LNCAP (cell line): ENCODE measurements at regions not wholly inside any gene's neighbourhood (a gene's known extent, or its start where the extent isn't known, plus 50 kb on each side); places are given as distances from the start of the nearest gene placed in this dataset.

Experiments used
- TF ChIP-seq, protein P1 (sequence below): fragments of 450-650 bp; IDR thresholded peaks from 2 replicates; pipeline ENCODE4 v1.5.1; 2017; ENCODE audit warnings: mild to moderate bottlenecking

DNA sequence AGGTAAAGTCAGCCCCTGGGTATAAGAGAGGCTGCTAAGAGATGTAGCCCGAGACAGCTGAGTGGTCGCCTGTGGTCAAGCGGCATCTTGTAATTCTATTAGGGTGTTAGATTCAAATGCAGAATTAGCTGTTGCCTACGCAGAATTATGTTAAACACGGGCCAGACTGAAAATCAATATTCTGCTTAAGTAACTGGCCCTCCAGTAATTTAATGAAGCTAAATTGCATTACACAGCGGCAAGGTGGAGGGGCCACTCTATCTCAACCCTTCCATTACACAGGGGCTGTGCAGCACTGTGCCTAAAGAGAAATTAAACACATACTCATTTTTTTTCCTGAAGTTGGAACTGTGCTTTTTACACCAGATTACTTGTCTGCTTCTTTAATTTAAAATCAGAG is 448.5 kb upstream of the MGMT start:
- TF ChIP-seq, protein P1, sequence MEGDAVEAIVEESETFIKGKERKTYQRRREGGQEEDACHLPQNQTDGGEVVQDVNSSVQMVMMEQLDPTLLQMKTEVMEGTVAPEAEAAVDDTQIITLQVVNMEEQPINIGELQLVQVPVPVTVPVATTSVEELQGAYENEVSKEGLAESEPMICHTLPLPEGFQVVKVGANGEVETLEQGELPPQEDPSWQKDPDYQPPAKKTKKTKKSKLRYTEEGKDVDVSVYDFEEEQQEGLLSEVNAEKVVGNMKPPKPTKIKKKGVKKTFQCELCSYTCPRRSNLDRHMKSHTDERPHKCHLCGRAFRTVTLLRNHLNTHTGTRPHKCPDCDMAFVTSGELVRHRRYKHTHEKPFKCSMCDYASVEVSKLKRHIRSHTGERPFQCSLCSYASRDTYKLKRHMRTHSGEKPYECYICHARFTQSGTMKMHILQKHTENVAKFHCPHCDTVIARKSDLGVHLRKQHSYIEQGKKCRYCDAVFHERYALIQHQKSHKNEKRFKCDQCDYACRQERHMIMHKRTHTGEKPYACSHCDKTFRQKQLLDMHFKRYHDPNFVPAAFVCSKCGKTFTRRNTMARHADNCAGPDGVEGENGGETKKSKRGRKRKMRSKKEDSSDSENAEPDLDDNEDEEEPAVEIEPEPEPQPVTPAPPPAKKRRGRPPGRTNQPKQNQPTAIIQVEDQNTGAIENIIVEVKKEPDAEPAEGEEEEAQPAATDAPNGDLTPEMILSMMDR: no peak

DNA sequence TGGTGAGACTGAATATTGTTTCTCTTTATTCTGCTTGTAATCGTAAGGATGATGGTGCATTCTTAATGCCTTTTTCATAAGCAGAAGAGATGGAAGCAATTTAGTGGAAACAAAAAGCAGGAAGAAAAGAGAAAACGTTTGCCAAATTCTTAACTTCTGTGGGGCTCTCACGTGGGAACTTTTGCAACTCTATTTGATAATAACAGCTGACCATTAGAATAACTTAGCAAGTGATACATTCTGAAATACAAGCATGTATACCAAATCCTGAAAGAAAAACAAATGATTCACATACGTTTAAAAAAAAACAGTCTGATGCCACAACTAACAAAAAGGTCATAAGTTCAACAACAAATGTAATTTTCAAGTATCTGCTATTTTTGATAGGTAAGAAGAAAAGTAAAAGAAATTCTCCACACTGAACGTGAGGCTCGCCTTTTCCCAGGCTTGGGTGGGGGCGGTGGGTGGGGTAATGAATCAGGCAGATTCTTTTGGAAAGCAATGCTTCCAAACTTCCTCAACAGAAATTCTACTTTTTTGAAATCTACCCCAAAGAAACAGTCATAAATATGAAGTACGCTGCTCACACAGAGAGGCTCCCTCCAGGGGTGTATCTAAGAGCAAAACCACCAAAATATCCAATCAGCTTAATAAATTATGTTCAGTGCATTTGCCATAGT is 446.2 kb upstream of the MGMT start:
- TF ChIP-seq, protein P1: no peak

GRCh38 chr10:129021594-129022304 is 445.3 kb upstream of the MGMT start:
- TF ChIP-seq, protein P1: no peak

DNA sequence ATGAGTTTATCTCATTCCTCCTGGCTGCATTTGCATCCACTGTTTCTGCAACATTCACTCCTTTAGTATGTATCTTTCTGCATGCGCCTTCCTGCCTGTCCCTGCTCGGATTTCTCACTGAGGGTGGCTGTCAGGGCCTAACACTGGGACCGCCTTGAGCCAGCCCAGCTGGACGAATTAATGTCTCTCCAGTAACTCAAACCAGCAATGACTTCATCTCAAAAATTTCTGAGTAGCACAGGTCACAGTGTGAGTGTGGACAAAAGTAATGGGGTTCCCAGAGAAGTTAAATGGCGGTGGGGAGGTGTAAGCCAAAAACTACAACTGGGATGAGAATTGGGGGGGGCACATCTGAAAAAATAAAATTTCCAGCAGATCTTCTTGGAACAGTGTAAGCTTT is 444.0 kb upstream of the MGMT start:
- TF ChIP-seq, protein P1: no peak

DNA sequence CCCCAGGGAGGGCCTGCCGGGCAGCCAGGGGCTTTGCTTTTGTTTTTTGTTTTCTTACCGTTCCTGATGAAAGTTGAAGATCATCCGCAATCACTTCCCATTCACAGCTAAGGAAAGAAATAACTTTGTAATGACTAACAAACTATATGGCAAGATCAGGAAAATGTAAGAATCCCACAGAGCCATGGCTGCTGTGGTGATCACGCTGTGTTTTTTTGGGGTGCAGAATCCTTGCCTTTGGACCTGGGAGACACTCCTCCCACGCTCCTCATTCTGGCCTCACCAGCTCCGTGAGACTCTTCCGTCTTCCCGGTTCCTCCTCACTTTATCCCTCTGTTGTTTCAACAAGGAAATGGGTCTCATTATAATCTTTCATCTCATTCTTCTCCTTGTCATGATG is 443.0 kb upstream of the MGMT start:
- TF ChIP-seq, protein P1: no peak

GRCh38 chr10:129025787-129026186 is 441.3 kb upstream of the MGMT start:
- TF ChIP-seq, protein P1: no peak

DNA sequence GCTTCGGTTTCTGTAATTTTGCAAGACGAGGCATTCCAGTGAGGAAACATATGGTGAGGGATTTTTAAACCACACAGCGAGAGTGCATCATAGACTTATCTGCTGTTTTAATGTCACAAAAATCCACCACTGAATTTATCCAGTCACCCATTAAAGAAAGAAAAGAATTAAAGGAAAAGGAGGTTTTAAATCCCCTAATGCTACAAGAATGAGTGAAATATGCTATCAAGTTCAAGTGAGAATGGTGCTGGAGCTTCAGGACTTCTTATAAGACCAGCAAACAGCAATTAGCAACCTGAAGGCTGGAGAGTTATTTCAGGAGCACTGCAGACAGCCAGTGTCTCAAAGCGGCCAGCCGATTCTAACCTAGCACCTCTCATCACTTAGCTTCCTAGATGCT is 439.1 kb upstream of the MGMT start:
- TF ChIP-seq, protein P1: no peak
